Large intestine (tissue), 3 donors: ENCODE measurements at regions not wholly inside any gene's neighbourhood (a gene's known extent, or its start where the extent isn't known, plus 50 kb on each side); places are given as distances from the start of the nearest gene placed in this dataset.

Experiments
- DNase-seq, 2 donors: peaks; one replicate each; pipeline versions ENCODE4 v3.0.0 to v3.0.0-alpha.2; 2013
- H3K27ac ChIP-seq: one replicate; pipeline ENCODE4 v1.5.1; 2013; ENCODE audit warnings: low read length
- H3K27me3 ChIP-seq: 2 replicates; pipeline ENCODE4 v1.6.1; 2013; ENCODE audit warnings: low read length; ENCODE audit not compliant: control insufficient read depth, insufficient read depth
- H3K36me3 ChIP-seq: 2 replicates; pipeline ENCODE4 v1.6.1; 2013; ENCODE audit warnings: low read length; ENCODE audit not compliant: control insufficient read depth, insufficient read depth
- H3K4me1 ChIP-seq: one replicate; pipeline ENCODE4 v1.6.1; 2013; ENCODE audit warnings: low read length; ENCODE audit not compliant: control insufficient read depth, insufficient read depth
- H3K4me3 ChIP-seq: one replicate; pipeline ENCODE4 v1.5.1; 2013; ENCODE audit warnings: low read length
- H3K9me3 ChIP-seq: one replicate; pipeline ENCODE4 v1.6.1; 2013; ENCODE audit warnings: mild to moderate bottlenecking, low read depth, low read length, moderate library complexity; ENCODE audit not compliant: control insufficient read depth
- WGBS: methylation state at CpG from one replicate; pipeline ENCODE4 v1.1.5; 2013; ENCODE audit warnings: low lambda C conversion rate; ENCODE audit not compliant: insufficient coverage; 5-methylcytosine and 5-hydroxymethylcytosine counted together

DNA sequence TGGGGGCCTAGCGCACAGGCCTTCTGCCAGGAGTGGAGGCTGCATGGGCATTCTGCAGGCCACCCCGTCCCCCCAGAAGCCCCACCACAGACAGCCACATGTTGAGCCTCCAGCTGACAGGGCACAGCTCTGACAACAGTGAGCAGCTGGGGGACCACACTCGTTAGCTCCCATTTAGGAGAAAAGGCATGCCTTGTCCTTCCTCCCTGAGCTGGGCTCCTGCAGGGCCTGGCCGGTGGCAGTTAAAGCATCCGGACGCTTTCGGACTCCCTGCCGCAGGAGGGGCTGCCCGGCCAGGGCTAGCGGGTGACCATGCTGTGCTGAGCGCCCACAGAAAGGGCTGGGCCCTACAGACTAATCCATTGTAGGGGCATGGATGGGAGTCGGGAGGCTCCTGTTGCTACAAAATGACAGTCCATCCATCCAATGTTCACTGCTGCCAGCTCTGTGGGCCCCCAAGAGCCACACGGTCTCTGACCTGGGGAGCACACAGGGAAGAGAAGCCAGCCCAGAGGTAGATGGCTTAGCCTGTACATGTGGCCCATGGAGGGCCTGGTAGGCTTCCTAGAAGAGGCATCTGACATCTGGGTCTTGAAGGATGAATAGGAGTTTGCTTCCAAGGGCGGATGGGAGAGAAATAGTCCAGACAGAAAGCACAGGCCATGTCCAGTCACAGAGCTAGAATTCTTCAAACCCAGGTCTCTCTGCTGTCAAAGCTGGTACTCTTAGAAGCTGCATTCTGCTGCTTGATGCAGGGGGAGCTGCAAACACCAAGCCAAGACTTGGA lies 116.5 kb upstream of the VSTM2B start:
- no peak for DNase-seq
- Histone ChIP-seq H3K27me3 (peaks cover 10% of the 10 kb centered on the region), H3K4me3 (no peak overlapping the region), H3K36me3 (no peaks in the 10 kb centered on the region), H3K27ac (no peak overlapping the region), H3K9me3 (no peaks in the 10 kb centered on the region), H3K4me1 (peaks cover 2% of the 10 kb centered on the region)
- WGBS, result no CpG with 5 or more reads among the region's 14 CpGs

DNA sequence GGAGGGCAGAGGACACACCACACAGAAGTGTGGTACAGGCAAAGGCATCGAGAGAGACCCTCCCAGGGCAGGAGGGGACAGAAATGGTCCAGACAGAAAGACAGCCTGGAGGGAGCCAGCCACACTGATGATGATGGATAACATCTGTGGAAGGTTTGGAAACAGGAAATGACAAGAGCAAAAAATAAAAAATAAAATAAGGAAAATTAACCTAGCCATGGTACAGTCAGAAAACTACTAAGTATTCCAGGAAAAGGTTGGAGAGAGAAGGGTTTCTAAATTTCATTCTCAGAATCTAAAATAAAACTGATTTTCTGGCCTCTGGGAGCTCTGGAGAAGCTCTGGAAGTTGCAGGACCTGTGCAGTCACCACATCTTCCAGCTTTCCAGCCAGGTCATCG lies 115.2 kb upstream of the VSTM2B start:
- Histone ChIP-seq H3K27me3 (peaks cover under 1% of the 10 kb centered on the region), H3K4me3 (no peak overlapping the region), H3K27ac (peak overlapping the region; percentile 29), H3K36me3 (no peaks in the 10 kb centered on the region), H3K9me3 (no peaks in the 10 kb centered on the region), H3K4me1 (peaks cover 2% of the 10 kb centered on the region)
- no peak for DNase-seq
- WGBS, result no CpG with 5 or more reads among the region's 2 CpGs

DNA sequence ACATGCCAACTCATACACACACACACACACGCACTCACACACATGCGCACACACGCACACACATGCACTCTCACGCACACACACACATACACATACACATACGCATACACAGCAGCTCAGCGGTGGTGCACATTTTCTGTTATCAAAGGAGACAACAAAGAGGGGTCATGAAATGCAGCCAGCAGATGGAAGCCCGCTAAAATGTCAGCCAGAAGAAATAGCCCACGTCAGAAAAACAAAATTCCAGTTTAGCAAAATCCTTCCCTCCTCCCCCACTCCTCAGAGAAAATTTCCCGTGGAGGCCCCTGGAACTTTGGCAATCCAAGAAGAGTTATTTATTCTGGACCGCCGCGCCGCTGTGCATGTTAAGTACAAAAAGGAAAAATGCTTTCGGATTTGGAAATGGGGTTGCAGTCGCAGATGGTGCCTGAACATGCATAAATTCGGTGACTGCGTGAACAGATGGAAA lies 114.6 kb upstream of the VSTM2B start:
- 64% methylated on average over 9 of the region's 17 CpGs for WGBS
- H3K9me3 ChIP-seq, result no peaks in the 10 kb centered on the region
- peaks cover 2% of the 10 kb centered on the region for H3K4me1 ChIP-seq
- H3K36me3 ChIP-seq, result no peaks in the 10 kb centered on the region
- no peak overlapping the region for H3K4me3 ChIP-seq
- no peaks in the 10 kb centered on the region for H3K27me3 ChIP-seq
- H3K27ac ChIP-seq, result peak overlapping the region; percentile 29
- DNase-seq, result peak in 1 of 2 donors; percentile 26

DNA sequence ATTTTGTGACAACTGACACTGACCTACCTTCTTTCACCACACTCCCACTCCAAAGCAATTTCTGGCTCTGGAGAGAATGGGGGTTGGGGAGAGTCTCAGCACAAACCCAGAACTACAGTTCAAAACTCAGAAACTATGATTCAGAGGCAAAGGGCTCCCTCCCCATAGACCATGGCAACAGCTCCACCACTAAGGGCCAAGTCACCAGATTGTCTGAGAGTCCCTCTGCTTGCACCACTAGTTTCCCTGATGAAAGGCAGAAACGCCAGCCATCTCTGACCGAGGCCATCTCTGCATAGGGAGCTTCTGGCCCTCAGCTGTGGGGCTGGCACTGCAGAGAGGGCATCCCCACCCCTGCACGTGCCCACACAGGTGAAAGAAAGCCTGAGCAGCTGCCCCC lies 112.4 kb upstream of the VSTM2B start:
- DNase-seq, result no peak

DNA sequence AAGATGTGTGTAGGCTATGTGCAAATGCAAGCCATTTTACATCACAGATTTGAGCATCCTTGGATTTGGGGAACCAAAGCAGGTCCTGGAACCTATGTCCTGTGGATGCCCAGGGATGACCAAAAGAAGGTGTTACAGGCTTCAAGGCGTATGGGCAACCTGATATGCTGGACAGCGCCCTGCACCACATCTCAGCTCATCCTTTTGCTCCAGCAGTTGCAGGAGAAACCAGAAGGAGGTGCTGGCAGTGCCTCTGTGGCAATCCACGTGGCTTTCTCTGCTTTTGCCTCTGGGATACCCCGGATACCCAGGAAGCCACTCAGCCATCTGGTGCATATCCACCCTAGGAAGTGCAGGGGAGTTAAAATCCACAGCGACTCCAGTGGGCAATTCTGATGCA lies 110.3 kb upstream of the VSTM2B start:
- no peak overlapping the region for H3K27ac ChIP-seq
- no peaks in the 10 kb centered on the region for H3K27me3 ChIP-seq
- no CpG with 5 or more reads among the region's 5 CpGs for WGBS
- H3K4me3 ChIP-seq, result no peak overlapping the region
- no peak for DNase-seq
- no peaks in the 10 kb centered on the region for H3K9me3 ChIP-seq
- peaks cover 2% of the 10 kb centered on the region for H3K4me1 ChIP-seq
- H3K36me3 ChIP-seq, result no peaks in the 10 kb centered on the region

More for the DNA sequence above, 112.4 kb upstream of the VSTM2B start:
- H3K4me1 ChIP-seq, result peaks cover 2% of the 10 kb centered on the region
- no CpG with 5 or more reads among the region's 3 CpGs for WGBS
- H3K27me3 ChIP-seq, result no peaks in the 10 kb centered on the region
- no peaks in the 10 kb centered on the region for H3K36me3 ChIP-seq
- no peaks in the 10 kb centered on the region for H3K9me3 ChIP-seq
- no peak overlapping the region for H3K27ac ChIP-seq
- H3K4me3 ChIP-seq, result no peak overlapping the region

DNA sequence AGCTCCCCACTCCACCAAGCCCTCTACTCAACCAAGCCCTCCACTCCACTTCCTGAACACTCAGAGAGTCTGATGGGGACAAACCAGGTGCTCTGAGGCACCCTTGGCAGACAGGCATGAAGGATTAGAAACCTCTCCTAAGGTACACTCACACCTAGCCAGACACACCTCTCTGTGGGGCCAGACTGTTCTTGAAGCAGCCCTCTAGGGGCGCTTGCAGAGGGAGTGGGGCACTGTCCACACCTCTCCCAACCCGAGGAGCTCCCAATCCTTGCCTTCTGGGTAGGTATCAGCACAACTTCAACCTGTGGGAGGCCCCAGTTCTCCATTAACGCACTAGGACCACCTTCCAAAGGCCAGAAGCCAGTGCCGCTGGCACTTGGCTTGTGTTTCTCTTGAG lies 108.7 kb upstream of the VSTM2B start:
- no peaks in the 10 kb centered on the region for H3K9me3 ChIP-seq
- H3K27me3 ChIP-seq, result no peaks in the 10 kb centered on the region
- WGBS, result no CpG with 5 or more reads among the region's 4 CpGs
- H3K27ac ChIP-seq, result no peak overlapping the region
- DNase-seq, result no peak
- H3K36me3 ChIP-seq, result no peaks in the 10 kb centered on the region
- H3K4me3 ChIP-seq, result no peak overlapping the region
- no peaks in the 10 kb centered on the region for H3K4me1 ChIP-seq

DNA sequence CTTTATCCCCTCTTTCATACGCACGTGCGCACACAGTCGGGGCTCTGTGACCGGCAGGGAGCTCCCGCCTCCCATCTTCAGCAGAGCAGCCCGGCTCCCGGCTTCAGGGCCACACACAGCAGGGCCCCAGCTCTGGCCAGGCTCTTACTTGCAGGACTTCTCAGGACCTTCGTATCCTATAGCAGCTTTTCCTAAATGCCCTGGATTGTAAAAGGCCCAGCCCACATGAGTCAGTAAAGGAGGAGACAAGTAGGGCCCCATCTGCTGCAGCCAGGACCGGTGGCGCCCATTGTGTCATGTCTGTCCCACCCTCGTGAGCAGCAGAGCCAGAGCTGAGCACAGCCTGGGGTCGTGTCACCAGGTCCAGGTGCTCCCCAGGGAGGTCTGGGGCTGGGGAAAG lies 107.6 kb upstream of the VSTM2B start:
- Histone ChIP-seq H3K36me3 (no peaks in the 10 kb centered on the region), H3K4me1 (no peaks in the 10 kb centered on the region), H3K27me3 (no peaks in the 10 kb centered on the region), H3K27ac (no peak overlapping the region), H3K4me3 (no peak overlapping the region), H3K9me3 (no peaks in the 10 kb centered on the region)
- no CpG with 5 or more reads among the region's 13 CpGs for WGBS
- no peak for DNase-seq

DNA sequence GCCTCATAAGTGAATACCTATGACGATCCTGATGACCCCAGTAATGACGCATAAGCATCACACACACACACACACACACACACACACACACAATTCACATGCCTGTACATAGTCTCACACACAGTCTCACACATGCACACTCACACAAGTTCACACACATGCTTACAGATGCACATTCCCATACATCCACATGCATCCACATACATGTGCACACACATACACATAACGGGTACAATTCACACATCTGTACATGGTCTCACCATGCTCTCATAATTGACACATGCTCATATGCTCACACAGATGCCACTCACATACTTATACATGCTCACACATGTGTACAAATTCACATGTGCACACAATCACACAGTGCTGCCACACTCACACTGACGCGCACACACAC lies 105.7 kb upstream of the VSTM2B start:
- Histone ChIP-seq H3K9me3 (no peaks in the 10 kb centered on the region), H3K4me3 (no peak overlapping the region), H3K27me3 (no peaks in the 10 kb centered on the region), H3K27ac (no peak overlapping the region), H3K4me1 (no peaks in the 10 kb centered on the region), H3K36me3 (no peaks in the 10 kb centered on the region)
- no CpG with 5 or more reads among the region's 5 CpGs for WGBS
- no peak for DNase-seq

DNA sequence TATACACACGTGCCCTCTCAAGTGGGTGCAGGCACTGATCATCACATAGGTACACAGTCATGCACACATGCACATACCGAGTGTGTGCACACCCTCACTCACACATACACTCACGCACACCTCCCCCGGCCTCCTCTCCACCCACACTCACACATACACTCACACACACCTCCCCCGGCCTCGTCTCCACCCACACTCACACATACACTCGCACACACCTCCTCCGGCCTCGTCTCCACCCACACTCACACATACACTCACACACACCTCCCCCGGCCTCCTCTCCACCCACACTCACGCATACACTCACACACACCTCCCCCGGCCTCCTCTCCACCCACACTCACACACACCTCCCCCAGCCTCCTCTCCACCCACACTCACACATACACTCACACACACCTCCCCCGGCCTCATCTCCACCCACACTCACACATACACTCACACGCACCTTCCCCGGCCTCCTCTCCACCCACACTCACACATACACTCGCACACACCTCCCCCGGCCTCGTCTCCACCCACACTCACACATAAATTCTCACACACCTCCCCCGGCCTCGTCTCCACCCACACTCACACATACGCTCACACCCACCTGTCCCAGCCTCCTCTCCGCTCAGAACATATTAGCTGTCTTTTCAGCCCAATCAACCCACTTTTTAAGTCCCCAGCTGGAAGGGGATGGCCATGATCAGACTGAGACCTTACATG lies 105.2 kb upstream of the VSTM2B start:
- no peaks in the 10 kb centered on the region for H3K4me1 ChIP-seq
- WGBS, result 97% methylated on average over 5 of the region's 22 CpGs

DNA sequence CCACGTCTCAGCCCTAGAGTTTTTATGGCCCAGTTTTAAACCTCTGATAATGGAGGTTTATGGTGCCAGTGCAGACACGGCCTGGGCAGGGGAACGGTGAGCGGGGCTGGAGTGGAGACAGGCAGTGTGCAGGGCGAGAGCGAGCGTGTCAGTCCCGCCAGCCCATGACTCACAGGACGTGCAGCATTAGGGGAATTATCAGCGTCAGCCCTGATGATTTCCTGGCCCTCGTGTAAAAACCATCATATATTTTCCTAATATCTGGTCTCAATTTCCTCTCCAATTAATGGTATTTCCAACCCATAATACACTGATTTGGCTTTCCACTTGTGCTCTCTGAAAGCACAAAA lies 104.6 kb upstream of the VSTM2B start:
- WGBS, result 0% methylated on average over 1 of the region's 11 CpGs
- Histone ChIP-seq H3K27me3 (no peaks in the 10 kb centered on the region), H3K36me3 (no peaks in the 10 kb centered on the region), H3K4me1 (no peaks in the 10 kb centered on the region), H3K27ac (no peak overlapping the region), H3K9me3 (no peaks in the 10 kb centered on the region), H3K4me3 (no peak overlapping the region)
- peak in 1 of 2 donors; percentile 12 for DNase-seq

More for the DNA sequence above, 105.2 kb upstream of the VSTM2B start:
- no peak overlapping the region for H3K4me3 ChIP-seq
- no peaks in the 10 kb centered on the region for H3K27me3 ChIP-seq
- no peak for DNase-seq
- H3K36me3 ChIP-seq, result no peaks in the 10 kb centered on the region
- no peaks in the 10 kb centered on the region for H3K9me3 ChIP-seq
- no peak overlapping the region for H3K27ac ChIP-seq
